Jurkat, Clone E6-1 (cell line): ENCODE measurements at regions not wholly inside any gene's neighbourhood (a gene's known extent, or its start where the extent isn't known, plus 50 kb on each side); places are given as distances from the start of the nearest gene placed in this dataset.

ENCODE experiments used
- DNase-seq: peaks from one replicate; pipeline ENCODE4 v3.0.0-alpha.2; 2011; ENCODE audit warnings: low read depth, low spot score
- H3K4me3 ChIP-seq: 2 replicates; pipeline ENCODE4 v1.5.1; 2011; ENCODE audit warnings: mild to moderate bottlenecking, low read length, control low read depth, moderate library complexity

GRCh38 chr13:69585656-69586055 lies 522.0 kb upstream of the ATXN8OS start:
- no peak overlapping the region for H3K4me3 ChIP-seq
- no peak for DNase-seq

GRCh38 chr13:69580255-69580654 lies 527.4 kb upstream of the ATXN8OS start:
- no peak for DNase-seq
- H3K4me3 ChIP-seq: no peak overlapping the region

- no peak overlapping the region for H3K4me3 ChIP-seq
- no peak for DNase-seq
Measured at GRCh38 chr13:69579351-69579750, 528.3 kb upstream of the ATXN8OS start.

- no peak for DNase-seq
- no peak overlapping the region for H3K4me3 ChIP-seq
Measured at GRCh38 chr13:69571606-69572323, 535.9 kb upstream of the ATXN8OS start.

- no peak overlapping the region for H3K4me3 ChIP-seq
- DNase-seq: no peak
Measured at GRCh38 chr13:69567514-69567913, 540.1 kb upstream of the ATXN8OS start.

- no peak for DNase-seq
- H3K4me3 ChIP-seq: no peak overlapping the region
Measured at GRCh38 chr13:69566104-69566716, 541.4 kb upstream of the ATXN8OS start.

- DNase-seq: peak; percentile 28
- H3K4me3 ChIP-seq: no peak overlapping the region
Measured at GRCh38 chr13:69565334-69565733, 542.3 kb upstream of the ATXN8OS start.

GRCh38 chr13:69556540-69557196 lies 551.0 kb upstream of the ATXN8OS start:
- no peak for DNase-seq
- no peak overlapping the region for H3K4me3 ChIP-seq

GRCh38 chr13:69553976-69554375 lies 553.6 kb upstream of the ATXN8OS start:
- DNase-seq: no peak

GRCh38 chr13:69551193-69551592 lies 556.4 kb upstream of the ATXN8OS start:
- no peak for DNase-seq
- no peak overlapping the region for H3K4me3 ChIP-seq

More at GRCh38 chr13:69553976-69554375, 553.6 kb upstream of the ATXN8OS start:
- no peak overlapping the region for H3K4me3 ChIP-seq

GRCh38 chr13:69547780-69548179 lies 559.8 kb upstream of the ATXN8OS start:
- no peak for DNase-seq
- H3K4me3 ChIP-seq: no peak overlapping the region

- H3K4me3 ChIP-seq: no peak overlapping the region
- DNase-seq: no peak
Measured at GRCh38 chr13:69545551-69545950, 562.1 kb upstream of the ATXN8OS start.

GRCh38 chr13:69524459-69525150 lies 583.0 kb upstream of the ATXN8OS start:
- H3K4me3 ChIP-seq: no peak overlapping the region
- DNase-seq: peak; percentile 1

GRCh38 chr13:69496981-69497380 lies 610.6 kb upstream of the ATXN8OS start:
- no peak for DNase-seq
- H3K4me3 ChIP-seq: no peak overlapping the region

GRCh38 chr13:69495096-69495495 lies 612.5 kb upstream of the ATXN8OS start:
- no peak for DNase-seq

GRCh38 chr13:69487576-69487975 lies 620.0 kb upstream of the ATXN8OS start:
- DNase-seq: no peak
- no peak overlapping the region for H3K4me3 ChIP-seq

More at GRCh38 chr13:69495096-69495495, 612.5 kb upstream of the ATXN8OS start:
- no peak overlapping the region for H3K4me3 ChIP-seq

GRCh38 chr13:69485991-69486592 lies 621.5 kb upstream of the ATXN8OS start:
- no peak overlapping the region for H3K4me3 ChIP-seq
- DNase-seq: no peak

- DNase-seq: no peak
- H3K4me3 ChIP-seq: no peak overlapping the region
Measured at GRCh38 chr13:69477451-69477850, 630.2 kb upstream of the ATXN8OS start.

- H3K4me3 ChIP-seq: no peak overlapping the region
- DNase-seq: no peak
Measured at GRCh38 chr13:69474011-69474685, 633.5 kb upstream of the ATXN8OS start.
